ENCODE measurements at regions not wholly inside any gene's neighbourhood (a gene's known extent, or its start where the extent isn't known, plus 50 kb on each side); places are given as distances from the start of the nearest gene placed in this dataset.

DNA sequence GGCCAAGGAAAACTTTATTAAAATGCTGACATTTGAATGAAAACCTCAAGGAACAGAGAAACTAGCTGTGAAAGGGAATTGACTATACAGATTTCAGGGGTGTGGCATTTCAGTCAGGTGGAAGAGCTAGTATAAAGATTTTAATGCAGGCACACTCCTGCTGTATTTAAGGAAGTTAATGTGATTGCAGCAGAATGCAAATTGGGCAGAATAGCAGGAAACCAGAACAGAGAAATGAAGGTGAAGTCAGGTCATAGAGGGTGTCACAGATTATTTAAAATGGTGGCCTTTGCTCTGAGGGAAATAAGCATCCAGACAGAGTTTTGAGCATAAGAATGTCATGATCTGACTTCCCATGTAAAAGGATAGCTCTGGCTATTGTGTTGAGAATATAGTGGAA lies 898.1 kb upstream of the WWC1 start:
- no peaks in the 10 kb centered on the region for H3F3A ChIP-seq (ENCODE audit: insufficient read depth)
- no peaks in the 10 kb centered on the region for H3K36me3 ChIP-seq (ENCODE audit: low read length)
- no peaks in the 10 kb centered on the region for H3K9me2 ChIP-seq (replicated peaks; ENCODE audit: insufficient read depth, low read length)
- no peaks in the 10 kb centered on the region for H3K9me3 ChIP-seq (ENCODE audit: insufficient read depth, low read length)
- no peaks in the 10 kb centered on the region for H3K79me2 ChIP-seq (ENCODE audit: insufficient read depth, low read length)
- no peak overlapping the region for H3K9ac ChIP-seq (ENCODE audit: low read length)
- H3K4me3 ChIP-seq (ENCODE audit: insufficient read depth, low read length, poor library complexity, severe bottlenecking): no peak overlapping the region
- H4K20me1 ChIP-seq (ENCODE audit: low read depth, low read length): no peaks in the 10 kb centered on the region
- no peaks in the 10 kb centered on the region for H3K27me3 ChIP-seq (ENCODE audit: low read length)
- TF ChIP-seq EZH2phosphoT487 (conservative IDR thresholded peaks at IDR 0.05; ENCODE audit: low read length): no peak
- TF ChIP-seq, protein P1, sequence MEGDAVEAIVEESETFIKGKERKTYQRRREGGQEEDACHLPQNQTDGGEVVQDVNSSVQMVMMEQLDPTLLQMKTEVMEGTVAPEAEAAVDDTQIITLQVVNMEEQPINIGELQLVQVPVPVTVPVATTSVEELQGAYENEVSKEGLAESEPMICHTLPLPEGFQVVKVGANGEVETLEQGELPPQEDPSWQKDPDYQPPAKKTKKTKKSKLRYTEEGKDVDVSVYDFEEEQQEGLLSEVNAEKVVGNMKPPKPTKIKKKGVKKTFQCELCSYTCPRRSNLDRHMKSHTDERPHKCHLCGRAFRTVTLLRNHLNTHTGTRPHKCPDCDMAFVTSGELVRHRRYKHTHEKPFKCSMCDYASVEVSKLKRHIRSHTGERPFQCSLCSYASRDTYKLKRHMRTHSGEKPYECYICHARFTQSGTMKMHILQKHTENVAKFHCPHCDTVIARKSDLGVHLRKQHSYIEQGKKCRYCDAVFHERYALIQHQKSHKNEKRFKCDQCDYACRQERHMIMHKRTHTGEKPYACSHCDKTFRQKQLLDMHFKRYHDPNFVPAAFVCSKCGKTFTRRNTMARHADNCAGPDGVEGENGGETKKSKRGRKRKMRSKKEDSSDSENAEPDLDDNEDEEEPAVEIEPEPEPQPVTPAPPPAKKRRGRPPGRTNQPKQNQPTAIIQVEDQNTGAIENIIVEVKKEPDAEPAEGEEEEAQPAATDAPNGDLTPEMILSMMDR (IDR thresholded peaks at IDR 0.05; ENCODE audit: insufficient read depth, low read length, poor library complexity, severe bottlenecking): no peak
- no peak overlapping the region for H3K27ac ChIP-seq (ENCODE audit: low read depth, low read length)
- no peak overlapping the region for H3K4me2 ChIP-seq (ENCODE audit: low read depth, low read length, poor library complexity, severe bottlenecking)
- no peak overlapping the region for H2AFZ ChIP-seq (ENCODE audit: low read depth, low read length, severe bottlenecking)

DNA sequence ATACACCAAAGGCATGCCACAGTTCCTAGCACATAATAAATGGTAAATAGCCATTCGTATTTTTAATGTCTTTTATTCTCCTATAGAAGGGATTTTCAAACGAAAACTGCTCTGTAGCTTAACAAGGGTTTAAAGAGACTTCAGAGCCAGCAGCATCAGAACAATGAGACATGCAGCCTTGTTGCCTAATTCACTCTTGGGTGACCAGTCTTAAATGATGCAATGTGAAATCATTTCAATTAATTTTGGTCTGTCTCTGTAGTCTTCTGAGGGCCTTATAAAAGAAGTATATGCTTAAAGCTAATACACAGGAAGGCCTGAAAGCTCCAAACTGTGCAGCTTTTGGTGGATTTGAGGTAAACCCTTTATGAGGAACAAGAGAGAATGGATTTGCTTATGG lies 888.8 kb upstream of the WWC1 start:
- Histone ChIP-seq H4K20me1 (ENCODE audit: low read depth, low read length) (no peaks in the 10 kb centered on the region), H3K4me2 (ENCODE audit: low read depth, low read length, poor library complexity, severe bottlenecking) (no peak overlapping the region), H3K27me3 (ENCODE audit: low read length) (no peaks in the 10 kb centered on the region), H3K4me3 (ENCODE audit: insufficient read depth, low read length, poor library complexity, severe bottlenecking) (no peak overlapping the region), H3F3A (ENCODE audit: insufficient read depth) (no peaks in the 10 kb centered on the region), H3K9me2 (replicated peaks; ENCODE audit: insufficient read depth, low read length) (no peaks in the 10 kb centered on the region), H3K9me3 (ENCODE audit: insufficient read depth, low read length) (no peaks in the 10 kb centered on the region), H3K79me2 (ENCODE audit: insufficient read depth, low read length) (no peaks in the 10 kb centered on the region), H3K9ac (ENCODE audit: low read length) (no peak overlapping the region), H3K36me3 (ENCODE audit: low read length) (no peaks in the 10 kb centered on the region), H2AFZ (ENCODE audit: low read depth, low read length, severe bottlenecking) (no peak overlapping the region), H3K27ac (ENCODE audit: low read depth, low read length) (no peak overlapping the region)
- TF ChIP-seq, protein P1 (IDR thresholded peaks at IDR 0.05; ENCODE audit: insufficient read depth, low read length, poor library complexity, severe bottlenecking): no peak
- no peak for TF ChIP-seq EZH2phosphoT487 (conservative IDR thresholded peaks at IDR 0.05; ENCODE audit: low read length)

DNA sequence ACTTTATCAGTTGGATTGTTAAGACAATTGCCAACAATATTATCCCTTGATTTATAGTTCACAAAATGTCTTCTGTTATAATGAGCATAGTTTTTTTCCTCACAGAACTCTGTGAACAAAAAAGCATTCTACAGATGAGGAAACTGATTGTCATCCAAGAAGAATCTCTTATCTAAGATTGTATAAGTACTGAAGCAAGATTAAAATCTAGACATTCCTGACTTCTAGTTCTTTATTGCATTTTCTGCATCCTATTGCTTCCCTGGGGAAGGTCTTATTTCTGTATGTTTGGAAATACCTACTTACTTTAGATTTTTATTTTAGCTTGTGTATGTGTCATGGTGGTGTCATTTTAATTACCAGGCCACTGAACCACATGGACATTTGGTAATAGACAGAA lies 884.9 kb upstream of the WWC1 start:
- TF ChIP-seq, protein P1 (IDR thresholded peaks at IDR 0.05; ENCODE audit: insufficient read depth, low read length, poor library complexity, severe bottlenecking): no peak
- no peak for TF ChIP-seq EZH2phosphoT487 (conservative IDR thresholded peaks at IDR 0.05; ENCODE audit: low read length)
- H3K4me2 ChIP-seq (ENCODE audit: low read depth, low read length, poor library complexity, severe bottlenecking): no peak overlapping the region
- no peaks in the 10 kb centered on the region for H3F3A ChIP-seq (ENCODE audit: insufficient read depth)
- H3K27me3 ChIP-seq (ENCODE audit: low read length): no peaks in the 10 kb centered on the region
- H3K9ac ChIP-seq (ENCODE audit: low read length): no peak overlapping the region
- H2AFZ ChIP-seq (ENCODE audit: low read depth, low read length, severe bottlenecking): no peak overlapping the region
- H3K4me3 ChIP-seq (ENCODE audit: insufficient read depth, low read length, poor library complexity, severe bottlenecking): no peak overlapping the region
- no peaks in the 10 kb centered on the region for H3K79me2 ChIP-seq (ENCODE audit: insufficient read depth, low read length)
- H4K20me1 ChIP-seq (ENCODE audit: low read depth, low read length): no peaks in the 10 kb centered on the region
- no peak overlapping the region for H3K27ac ChIP-seq (ENCODE audit: low read depth, low read length)
- no peaks in the 10 kb centered on the region for H3K9me2 ChIP-seq (replicated peaks; ENCODE audit: insufficient read depth, low read length)
- H3K9me3 ChIP-seq (ENCODE audit: insufficient read depth, low read length): no peaks in the 10 kb centered on the region
- H3K36me3 ChIP-seq (ENCODE audit: low read length): no peaks in the 10 kb centered on the region

DNA sequence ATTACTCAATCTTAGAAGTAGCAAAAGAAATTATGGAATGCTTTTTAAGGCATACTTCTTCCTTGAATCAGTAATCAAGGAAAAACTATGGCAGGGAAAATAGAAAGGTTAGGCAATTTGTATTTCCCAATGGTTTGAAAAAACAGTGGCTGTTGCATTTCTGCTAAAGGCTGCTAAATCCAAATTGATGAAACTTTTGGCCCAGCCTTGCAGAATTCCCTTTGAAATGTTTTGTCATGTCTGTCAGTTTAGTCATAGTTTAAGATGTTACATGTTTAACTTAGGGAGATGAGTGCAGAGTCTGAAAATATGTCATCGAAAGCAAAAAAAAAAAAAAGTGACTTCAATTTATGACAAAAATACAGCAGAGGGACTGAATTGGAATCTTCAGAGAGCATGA lies 878.9 kb upstream of the WWC1 start:
- no peaks in the 10 kb centered on the region for H3F3A ChIP-seq (ENCODE audit: insufficient read depth)
- no peaks in the 10 kb centered on the region for H3K27me3 ChIP-seq (ENCODE audit: low read length)
- H3K4me3 ChIP-seq (ENCODE audit: insufficient read depth, low read length, poor library complexity, severe bottlenecking): no peak overlapping the region
- no peaks in the 10 kb centered on the region for H3K9me2 ChIP-seq (replicated peaks; ENCODE audit: insufficient read depth, low read length)
- no peak overlapping the region for H3K9ac ChIP-seq (ENCODE audit: low read length)
- H3K27ac ChIP-seq (ENCODE audit: low read depth, low read length): no peak overlapping the region
- H3K9me3 ChIP-seq (ENCODE audit: insufficient read depth, low read length): no peaks in the 10 kb centered on the region
- no peaks in the 10 kb centered on the region for H3K36me3 ChIP-seq (ENCODE audit: low read length)
- H3K79me2 ChIP-seq (ENCODE audit: insufficient read depth, low read length): no peaks in the 10 kb centered on the region
- no peak overlapping the region for H2AFZ ChIP-seq (ENCODE audit: low read depth, low read length, severe bottlenecking)
- TF ChIP-seq, protein P1 (IDR thresholded peaks at IDR 0.05; ENCODE audit: insufficient read depth, low read length, poor library complexity, severe bottlenecking): no peak
- TF ChIP-seq EZH2phosphoT487 (conservative IDR thresholded peaks at IDR 0.05; ENCODE audit: low read length): no peak
- H3K4me2 ChIP-seq (ENCODE audit: low read depth, low read length, poor library complexity, severe bottlenecking): no peak overlapping the region
- H4K20me1 ChIP-seq (ENCODE audit: low read depth, low read length): no peaks in the 10 kb centered on the region

Data from SU-DHL-6 (cell line).